GM21381 (cell line): ENCODE measurements at regions not wholly inside any gene's neighbourhood (a gene's known extent, or its start where the extent isn't known, plus 50 kb on each side); places are given as distances from the start of the nearest gene placed in this dataset.

ENCODE experiments used
- ATAC-seq: cut with Tn5 transposase; IDR thresholded peaks from one replicate; pipeline ENCODE4 v1.9.1; 2021; ENCODE audit warnings: mild to moderate bottlenecking, moderate library complexity; ENCODE audit not compliant: unreplicated experiment

DNA sequence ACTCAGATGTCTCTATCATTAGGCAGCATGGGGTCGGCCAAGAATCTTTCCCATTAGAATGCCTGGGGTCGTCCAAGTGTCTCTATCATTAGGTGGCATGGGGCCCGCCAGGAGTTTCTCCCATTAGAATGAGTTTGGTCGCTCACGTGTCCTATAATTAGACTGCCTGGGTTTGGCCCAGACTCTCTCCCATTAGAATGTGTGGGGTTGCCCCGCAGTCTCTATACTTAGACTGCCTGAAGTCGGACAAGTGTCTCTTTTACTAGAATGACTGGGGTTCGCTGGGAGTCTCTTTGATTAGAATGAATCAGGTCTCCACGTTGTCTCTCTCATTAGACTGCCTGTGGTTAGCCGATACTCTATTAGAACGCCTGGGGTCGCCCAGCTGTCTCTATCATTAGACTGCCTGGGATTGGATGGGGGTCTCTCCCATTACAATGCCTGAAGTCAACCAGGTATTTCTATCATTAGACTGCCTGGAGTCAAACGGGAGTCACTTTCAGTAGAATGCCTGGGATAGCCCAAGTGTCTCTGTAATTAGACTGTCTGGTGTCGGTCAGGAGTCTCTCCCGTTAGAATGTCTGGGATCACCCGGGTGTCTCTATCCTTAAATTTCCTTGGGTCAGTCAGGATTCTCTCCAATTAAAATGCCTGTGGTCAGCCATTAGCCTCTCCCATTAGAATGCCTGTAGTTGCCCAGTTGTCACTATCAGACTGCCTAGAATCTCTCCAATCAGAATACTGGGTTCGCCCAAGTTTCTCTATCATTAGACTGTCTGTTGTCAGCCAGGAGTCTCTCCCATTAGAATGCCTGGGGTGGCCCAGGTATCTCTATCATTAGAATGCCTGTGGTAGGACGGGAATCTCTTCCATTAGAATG lies 1454.1 kb downstream of the UQCRFS1 start:
- ATAC-seq = no peak

DNA sequence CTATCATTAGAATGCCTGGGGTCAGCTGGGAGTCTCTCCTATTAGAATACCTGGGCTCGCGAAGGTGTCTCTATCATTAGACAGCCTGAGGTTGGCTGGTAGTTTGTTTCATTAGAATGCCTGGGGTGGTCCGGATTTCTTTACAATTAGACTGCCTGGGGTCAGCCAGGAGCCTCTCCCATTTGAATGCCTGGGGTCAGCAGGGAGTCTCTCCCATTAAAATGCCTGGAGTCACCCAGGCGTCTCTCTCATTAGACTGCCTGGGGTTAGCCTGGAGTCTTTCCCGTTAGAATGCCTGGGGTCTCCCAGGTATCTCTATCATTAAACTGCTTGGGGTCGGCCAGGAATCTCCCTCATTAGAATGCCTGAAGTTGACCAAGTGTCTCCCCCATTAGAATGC lies 1458.3 kb downstream of the UQCRFS1 start:
- ATAC-seq = no peak

DNA sequence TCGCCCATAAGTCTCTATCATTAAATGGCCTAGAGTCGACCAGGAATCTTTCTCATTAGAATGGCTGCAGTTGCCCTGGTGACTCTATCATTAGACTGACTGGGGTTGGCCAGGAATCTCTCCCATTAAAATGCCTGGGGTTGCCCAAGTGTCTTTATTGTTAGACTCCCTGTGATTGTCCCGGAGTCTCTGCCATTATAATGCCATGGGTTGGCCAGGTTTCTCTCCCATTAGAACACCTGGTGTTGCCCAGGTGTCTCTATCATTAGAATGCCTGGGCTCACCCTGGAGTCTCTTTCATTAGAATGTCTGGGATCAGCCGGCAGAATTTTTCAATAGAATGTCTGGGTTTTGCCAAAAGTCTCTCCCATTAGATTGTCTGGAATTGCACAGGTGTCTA lies 1459.3 kb downstream of the UQCRFS1 start:
- ATAC-seq = no peak

DNA sequence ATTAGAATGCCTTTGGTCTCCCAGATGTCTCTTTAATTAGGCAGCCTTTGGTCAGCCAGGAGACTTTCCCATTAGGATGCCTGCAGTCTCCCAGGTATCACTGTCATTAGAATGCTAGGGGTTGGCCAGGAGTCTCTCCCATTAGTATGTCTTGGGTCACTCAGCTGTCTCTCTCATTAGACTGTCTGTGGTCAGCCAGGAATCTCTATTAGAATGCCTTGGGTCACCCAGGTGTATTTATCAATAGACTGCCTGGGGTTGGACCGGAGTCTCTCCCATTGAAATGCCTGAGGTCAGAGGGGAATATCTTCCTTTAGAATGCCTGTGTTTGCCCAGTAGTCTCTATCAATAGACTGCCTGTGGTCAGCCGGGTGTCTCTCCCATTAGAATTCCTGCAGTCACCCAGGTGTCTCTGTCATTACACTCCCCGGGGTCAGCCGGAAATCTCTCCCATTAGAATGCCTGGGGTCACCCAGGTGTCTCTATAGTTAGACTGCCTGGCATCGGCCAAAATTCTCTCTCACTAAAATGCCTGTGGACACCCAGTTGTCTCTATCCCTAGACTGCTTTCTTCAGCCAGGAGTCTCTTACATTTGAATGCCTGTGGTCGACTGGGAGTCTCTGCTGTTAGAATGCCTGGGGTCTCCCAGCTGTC lies 1460.3 kb downstream of the UQCRFS1 start:
- ATAC-seq = no peak

DNA sequence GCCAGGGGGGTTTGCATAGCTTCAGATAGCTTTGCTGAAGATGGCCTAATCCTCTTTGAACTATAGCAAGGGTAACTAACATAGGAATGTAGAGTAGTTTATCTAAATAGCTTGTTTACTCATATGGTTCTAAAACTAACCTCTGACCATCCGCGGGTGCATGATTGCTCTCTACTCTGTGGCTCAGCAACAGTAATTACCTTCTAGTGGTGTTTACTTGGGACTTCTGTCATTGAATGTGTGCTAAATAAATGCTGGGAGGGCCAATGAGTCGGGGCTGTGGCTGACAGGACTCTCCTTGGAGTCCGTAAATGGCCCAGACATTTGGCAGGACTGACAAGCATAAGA lies 1461.9 kb downstream of the UQCRFS1 start:
- ATAC-seq = no peak

DNA sequence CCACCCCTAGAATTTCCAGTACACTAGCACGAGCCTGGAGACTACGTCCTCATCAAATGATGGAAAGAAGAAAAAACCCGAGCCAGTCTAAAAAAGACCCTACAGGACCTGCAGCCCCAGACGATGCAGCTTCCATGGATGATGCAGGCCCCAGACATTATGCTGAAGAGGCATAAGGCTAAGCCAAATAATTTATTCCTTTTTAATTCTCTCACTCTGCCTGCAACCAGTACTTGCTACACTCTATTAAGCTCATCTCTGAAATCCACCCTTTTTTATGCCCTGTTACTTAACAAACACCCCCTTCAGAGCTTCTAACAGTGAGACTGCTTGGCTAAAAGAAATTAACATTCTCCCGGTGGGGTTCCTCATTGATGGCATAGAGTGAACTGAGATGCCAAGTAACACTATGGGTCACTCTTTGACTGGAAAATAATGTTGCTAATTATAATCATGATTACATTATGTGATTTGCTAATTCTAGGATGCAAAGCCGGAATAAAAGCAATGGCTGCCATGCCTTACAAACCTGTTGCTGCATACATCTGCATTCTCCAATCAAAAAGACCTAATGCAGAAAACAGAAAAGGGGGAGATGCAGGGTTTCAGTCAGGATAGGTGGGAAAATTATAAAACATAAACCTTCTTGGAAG lies 1462.4 kb downstream of the UQCRFS1 start:
- no peak for ATAC-seq

DNA sequence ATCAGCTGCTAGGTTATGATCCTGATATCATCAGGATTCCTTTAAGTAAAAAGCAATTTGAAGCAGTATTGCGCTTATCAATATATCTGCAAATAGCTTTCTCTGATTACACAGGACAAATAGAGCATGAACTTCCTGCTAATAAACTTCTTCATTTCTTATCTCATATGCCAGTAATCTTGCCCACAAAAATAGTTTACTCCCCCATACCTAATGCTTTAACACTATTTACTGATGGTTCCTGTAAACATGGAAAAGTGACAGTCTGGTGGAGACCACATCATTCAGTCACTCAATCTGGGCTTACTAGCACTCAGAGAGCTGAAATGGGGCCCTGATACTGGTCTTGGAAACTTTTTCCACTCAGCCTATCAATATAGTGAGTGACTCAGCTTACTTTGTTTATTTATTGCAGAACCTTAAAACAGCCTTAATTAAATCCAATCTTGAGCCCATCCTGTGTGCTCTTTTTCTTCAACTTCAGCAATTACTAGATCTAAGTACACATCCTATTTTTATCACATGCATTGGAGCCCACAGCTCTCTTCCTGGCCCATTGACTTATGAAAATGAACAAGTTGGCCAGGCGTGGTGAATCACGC lies 1464.3 kb downstream of the UQCRFS1 start:
- ATAC-seq = no peak

DNA sequence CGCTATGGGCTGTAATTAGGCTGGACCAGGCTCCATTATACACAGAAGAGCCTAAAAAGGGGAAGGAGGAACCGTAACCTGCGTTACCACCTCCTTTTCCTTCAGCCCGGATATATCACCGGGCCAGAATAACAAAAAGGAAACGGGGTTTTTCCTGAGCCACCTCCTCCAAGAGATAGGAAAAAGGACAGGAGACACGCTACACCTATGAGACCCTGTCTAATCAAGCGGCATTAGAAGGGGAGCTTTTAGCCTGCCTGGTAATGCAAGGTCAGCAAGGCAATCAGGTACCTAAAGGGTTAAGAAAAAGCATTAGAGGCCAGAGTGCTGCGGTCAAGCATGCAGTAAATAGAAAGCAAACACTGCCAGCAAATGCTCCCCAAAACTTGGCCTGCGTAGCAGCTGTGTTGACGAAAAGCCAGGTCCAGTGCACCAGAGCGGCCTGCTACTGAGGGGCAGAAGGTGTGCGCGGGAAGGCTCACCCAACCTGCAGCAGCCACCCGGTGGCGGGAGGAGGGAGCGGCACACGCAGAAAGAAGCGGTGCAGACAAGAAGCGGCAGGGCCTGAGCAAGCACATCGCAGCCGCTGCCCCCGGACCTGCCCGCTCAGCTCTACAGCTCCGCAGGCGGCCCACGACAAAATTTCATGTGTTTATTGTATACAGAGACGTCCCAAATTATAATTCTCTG lies 1466.1 kb downstream of the UQCRFS1 start:
- ATAC-seq = no peak

DNA sequence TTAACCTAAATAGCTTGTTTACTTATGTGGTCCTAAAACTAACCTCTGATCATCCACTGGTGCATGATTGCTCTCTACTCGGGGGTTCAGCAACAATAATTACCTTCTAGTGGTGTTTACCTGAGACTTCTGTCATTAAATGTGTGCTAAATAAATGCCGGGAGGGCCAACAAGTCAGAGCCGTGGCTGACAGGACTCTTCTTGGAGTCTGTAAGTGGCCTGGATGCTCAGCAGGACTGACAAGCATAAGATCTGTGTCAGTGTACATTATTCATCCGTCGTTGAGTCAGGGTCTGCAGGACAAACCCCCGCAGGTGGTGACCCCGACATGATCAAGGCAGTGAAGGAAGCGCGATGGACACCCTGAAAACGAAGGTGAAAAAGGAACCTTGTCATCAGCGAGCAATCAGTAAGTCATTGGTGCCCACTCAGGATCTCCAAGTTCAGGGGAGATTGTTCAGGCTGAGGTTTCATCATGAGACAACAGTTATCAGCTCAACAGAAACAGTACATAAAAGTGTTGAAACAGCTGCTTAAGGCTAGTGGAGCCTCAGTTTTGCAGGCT lies 1466.9 kb downstream of the UQCRFS1 start:
- no peak for ATAC-seq

DNA sequence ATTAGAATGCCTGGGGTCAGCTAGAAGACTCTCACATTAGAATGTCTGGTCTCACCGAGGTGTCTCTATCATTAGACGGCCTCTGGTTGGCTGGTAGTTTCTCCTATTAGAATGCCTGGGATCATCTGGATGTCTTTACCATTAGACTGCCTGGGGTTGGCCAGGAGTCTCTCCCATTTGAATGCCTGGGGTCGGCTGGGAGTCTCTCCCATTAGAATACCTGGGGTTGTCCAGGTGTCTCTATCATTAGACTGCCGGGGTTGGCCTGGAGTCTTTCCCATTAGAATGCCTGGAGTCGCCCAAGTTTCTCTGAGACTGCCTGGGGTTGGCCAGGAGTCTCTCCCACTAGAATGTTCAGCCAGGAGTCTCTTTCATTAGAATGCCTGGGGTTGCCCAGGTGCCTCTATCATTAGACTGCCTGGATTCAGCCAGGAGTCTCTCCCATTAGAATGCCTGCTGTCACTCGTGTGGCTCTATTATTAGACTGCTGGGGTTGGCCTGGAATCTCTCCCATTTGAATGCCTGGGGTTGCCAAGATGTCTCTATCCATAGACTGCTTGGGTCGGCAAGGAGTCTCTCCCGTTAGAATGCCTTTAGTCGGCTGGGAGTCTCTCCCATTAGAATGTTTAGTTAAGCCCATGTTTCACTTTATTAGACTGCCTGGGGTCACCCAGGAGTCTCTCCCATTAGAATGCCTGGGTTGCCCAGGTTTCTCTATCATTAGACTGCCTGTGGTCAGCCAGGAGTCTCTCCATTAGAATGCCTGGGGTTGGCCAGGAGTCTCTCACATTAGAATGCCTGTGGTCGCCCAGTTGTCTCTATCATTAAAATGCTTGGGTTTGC lies 1467.8 kb downstream of the UQCRFS1 start:
- no peak for ATAC-seq

DNA sequence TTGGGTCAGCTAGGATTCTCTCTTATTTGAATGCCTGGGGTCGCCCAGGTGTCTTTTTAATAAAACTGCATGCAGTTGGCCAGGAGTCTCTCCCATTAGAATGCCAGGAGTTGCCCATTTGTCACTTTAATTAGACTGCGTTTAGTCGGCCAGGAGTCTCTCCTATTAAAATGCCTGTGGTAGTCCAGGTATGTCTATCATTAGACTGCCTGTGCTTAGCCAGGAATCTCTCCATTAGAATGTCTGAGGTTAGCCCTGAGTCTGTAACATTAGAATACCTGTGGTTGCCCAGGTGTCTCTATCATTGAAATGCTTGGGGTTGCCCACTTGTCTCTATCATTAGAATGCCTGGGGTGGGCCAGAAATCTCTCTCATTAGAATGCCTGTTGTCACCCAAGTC lies 1470.9 kb downstream of the UQCRFS1 start:
- no peak for ATAC-seq

DNA sequence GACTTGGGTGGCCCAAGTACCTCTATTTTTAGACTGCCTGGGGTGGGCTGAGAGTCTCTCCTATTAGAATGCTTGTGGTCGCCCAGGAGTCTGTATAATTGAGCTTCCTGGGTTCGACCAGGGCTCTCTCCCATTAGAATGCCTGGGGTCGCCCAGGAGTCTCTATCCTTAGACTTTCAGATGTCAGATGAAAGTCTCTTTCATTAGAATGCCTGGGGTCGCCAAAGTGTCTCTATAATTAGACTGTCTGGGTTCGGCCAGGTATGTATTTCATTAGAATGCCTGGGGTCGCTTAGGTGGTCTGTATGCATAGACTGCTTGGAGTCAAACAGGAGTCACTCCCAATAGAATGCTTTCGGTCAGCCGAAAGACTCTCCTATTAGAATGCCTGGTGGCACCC lies 1471.7 kb downstream of the UQCRFS1 start:
- no peak for ATAC-seq

DNA sequence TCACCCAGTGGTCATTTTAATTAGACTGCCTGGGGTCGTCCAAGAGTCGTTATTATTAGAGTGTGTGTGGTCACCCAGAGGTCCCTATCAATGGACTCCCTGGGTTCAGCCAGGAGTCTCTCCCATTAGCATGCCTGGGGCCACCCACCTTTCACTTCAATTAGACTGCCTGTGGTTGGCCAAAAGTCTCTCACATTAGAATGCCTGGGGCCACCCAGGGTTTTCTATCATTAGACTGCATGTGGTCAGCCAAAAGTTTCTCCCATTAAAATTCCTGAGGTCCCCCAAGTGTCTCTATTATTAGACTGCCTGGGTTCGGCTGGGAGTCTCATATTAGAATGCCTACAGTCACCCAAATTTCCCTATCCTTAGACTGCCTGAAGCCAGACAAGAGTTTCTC lies 1472.6 kb downstream of the UQCRFS1 start:
- no peak for ATAC-seq

DNA sequence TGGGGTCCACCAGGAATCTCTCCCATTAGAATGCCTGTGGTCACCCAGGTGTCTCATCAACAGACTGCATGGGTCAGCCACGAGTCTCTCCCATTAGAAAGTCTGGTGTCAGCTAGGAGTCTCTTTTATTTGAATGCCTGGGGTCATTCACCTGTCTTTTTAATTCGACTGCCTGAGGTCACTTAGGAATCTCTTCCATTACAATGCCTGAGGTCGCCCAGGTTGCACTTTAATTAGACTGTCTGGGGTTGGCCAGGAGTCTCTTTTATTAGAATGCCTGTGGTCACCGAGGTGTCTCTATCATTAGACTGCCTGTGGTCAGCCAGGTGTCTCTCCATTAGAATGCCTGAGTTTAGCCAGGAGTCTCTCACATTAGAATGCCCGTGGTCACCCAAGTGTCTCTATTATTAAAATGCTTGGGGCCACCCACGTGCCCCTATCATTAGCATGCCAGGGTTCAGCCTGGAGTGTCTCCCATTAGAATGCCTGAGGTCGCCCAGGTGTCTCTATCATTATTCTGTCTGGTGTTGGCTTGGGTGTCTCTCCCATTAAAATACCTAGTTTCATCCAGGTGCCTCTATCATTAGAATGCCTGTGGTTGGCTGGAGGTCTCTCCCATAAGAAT lies 1474.3 kb downstream of the UQCRFS1 start:
- ATAC-seq = no peak

DNA sequence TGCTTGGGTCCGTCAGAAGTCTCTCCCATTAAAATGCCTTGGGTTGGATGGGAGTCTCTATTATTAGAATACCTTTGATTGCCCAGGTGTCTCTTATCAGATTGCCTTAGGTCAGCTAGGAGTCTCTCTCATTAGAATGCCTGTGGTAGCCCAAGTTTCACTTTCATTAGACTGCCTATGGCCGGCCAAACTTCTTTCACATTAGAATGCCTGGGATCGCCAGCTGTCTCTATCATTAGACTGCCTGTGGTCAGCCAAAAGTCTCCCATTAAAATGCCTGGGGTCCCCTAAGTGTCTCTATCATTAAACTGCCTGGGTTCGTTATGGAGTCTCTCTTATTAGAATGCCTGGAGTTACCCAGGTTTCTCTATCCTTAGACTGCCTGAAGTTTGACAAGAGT lies 1476.7 kb downstream of the UQCRFS1 start:
- no peak for ATAC-seq

DNA sequence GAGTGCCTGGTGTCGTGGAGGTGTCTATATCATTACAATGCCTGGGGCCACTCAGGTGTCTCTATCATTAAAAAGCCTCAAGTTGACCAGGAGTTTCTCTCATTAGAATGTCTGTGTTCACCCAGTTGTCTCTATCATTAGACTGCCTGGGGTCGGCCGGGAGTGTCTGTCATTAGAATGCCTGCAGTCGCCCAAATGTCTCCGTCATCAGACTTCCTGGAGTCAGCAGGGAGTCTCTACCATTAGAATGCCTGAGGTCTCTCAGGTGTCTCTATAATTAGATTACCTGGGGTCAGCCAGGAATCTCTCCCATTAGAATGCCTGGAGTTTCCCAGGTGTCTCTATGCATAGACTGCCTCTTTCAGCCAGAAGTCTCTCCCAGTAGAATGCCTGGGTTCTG lies 1477.6 kb downstream of the UQCRFS1 start:
- no peak for ATAC-seq

DNA sequence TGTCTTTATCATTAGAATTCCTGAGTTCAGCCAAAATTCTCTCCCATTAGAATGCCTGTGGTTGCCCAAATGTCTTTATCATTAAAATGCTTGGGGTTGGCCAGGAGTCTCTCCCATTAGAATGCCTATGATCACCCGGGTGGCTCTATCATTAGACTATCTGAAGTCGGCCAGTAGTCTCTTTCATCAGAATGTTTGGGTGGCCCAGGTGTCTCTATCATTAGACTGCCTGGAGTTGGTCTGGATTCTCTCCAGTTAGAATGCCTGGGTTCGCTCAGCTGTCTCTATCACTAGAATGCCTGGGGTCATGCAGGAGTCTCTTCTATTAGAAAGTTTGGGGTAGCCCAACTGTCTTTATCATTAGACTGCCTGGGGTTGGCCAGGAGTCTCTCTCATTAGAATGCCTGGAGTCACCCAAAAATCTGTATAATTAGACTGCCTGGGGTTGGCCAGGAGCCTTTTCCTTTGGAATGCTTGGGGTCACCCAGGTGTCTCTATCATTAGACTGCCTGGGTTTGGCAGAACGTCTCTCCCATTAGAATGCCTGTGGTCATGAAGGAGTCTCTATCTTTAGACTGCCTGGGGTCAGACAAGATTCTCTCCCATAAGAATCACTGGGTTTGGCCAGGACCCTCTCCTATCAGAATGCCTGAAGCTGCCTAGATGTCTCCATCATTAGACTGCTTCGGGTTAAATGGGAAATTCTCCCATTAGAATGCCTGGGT lies 1478.3 kb downstream of the UQCRFS1 start:
- ATAC-seq = no peak

DNA sequence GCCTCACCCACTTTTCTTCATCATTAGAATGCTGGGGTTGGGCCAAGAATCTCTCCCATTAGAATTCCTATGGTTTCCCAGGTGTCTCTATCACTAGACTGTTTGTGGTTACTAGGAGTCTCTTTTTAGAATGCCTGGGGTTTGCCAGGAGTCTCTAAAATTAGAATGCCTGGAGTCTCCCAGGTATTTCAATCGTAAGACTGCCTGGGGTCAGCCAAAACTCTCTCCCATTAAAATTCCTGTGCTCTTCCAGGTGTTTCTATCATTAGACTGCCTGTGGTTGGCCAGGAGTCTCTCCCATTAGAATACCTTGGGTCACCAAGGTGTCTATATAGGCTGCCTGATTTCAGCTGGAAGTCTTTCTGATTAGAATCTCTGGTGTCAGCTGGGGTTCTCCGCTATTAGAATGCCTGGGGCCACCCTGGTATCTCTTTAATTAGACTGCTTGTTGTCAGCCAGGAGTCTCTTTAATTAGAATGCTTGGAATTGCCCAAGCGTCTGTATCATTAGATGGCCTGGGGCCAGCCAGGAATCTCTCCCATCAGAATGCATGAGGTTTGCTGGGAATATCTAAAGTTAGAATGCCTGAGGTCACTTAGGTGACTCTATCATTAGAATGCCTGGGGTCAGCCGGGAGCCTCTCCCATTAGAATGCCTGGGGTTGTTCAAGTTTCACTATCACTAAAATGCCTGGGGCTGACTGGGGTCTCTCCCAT lies 1479.2 kb downstream of the UQCRFS1 start:
- no peak for ATAC-seq
